Stimulated activated memory B cell treated with anti-CD40 and anti-IgM and Interleukin-4, amounts not matched to agents 10 μg/mL and 1 μg/mL and 100 μg/mL, for 72 hours (primary cell): ENCODE measurements at regions not wholly inside any gene's neighbourhood (a gene's known extent, or its start where the extent isn't known, plus 50 kb on each side); places are given as distances from the start of the nearest gene placed in this dataset.
"Not testable (repeated sequence)": the region's sequence is repeated elsewhere in the genome, so short reads cannot be mapped to it uniquely, and the experiment has no call there.

Experiments
- ATAC-seq: fragments of 150-1000 bp; cut with Tn5 transposase; 2 replicates; pipeline ENCODE4 v1.10.0; 2021
- H3K27ac Mint-ChIP-seq: one replicate; pipeline ENCODE4 v1.8.0; 2022; ENCODE audit warnings: mild to moderate bottlenecking, mixed read lengths
- H3K27me3 Mint-ChIP-seq: one replicate; pipeline ENCODE4 v1.8.0; 2022; ENCODE audit warnings: mixed read lengths
- H3K36me3 Mint-ChIP-seq: one replicate; pipeline ENCODE4 v1.8.0; 2022; ENCODE audit warnings: mixed read lengths
- H3K4me1 Mint-ChIP-seq: one replicate; pipeline ENCODE4 v1.8.0; 2022; ENCODE audit warnings: mixed read lengths
- H3K4me3 Mint-ChIP-seq: one replicate; pipeline ENCODE4 v1.8.0; 2022; ENCODE audit warnings: mild to moderate bottlenecking, moderate library complexity, mixed read lengths
- H3K9me3 Mint-ChIP-seq: one replicate; pipeline ENCODE4 v1.8.0; 2022; ENCODE audit warnings: mixed read lengths

DNA sequence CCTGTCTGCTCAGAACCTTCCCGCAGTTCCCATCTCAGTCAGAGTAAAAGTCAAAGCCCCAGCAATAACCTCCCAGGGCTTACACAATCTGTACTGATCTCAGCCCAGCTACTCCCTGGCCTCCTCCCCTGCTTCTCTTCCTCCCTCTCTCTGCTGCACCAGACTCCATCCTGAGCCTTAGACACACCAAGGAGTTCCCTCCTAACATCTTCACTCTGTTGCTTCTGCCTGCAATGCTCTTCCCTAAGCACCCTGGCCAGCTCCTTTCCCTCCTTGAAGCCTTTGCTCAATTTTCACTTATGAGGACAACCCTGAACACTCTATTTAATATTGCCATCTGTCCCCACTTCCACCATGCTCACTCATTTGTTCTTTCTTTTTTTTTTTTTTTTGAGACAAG, 173.7 kb upstream of the POTED start:
- H3K4me3 Mint-ChIP-seq, H3K27ac Mint-ChIP-seq, H3K36me3 Mint-ChIP-seq, H3K4me1 Mint-ChIP-seq, H3K27me3 Mint-ChIP-seq, H3K9me3 Mint-ChIP-seq: not testable (repeated sequence)
- ATAC-seq: peak; percentile 28

DNA sequence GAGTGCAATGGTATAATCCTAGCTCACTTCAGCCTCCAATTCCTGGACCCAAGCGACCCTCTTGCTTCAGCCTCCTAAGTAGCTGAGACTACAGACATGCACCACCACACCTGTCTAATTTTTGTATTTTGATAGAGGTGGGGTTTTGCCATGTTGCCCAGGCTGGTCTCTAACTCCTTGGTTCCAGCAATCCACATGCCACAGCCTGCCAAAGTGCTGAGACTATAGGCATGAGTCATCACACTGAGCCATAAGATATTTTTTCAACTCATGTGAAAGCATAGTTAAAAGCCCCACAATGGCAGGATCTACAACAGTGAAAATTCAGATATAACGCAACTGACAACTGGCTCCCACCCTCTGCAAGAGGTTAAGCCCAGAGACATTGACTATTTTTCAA, 161.8 kb upstream of the POTED start:
- H3K4me1 Mint-ChIP-seq, H3K27ac Mint-ChIP-seq, ATAC-seq, H3K4me3 Mint-ChIP-seq, H3K27me3 Mint-ChIP-seq, H3K36me3 Mint-ChIP-seq, H3K9me3 Mint-ChIP-seq: not testable (repeated sequence)

DNA sequence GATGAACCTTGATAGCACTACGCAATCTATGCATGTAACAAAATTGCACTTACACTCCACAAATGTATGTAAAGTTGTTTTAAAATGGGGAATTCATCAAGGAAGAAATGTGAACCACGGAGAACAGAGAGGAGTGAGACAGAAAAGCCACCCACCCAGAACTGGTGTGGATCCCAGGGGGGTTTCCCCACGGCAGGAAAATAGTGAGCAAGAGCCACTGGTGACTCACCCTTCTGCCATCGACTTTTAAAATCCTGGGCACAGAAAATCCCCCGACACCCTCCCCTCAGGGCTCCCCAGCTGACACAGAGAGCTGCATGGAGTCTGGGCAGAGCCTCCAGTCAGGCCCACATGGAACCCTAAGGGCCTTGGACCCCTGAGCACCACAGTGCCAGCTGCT, 146.0 kb upstream of the POTED start:
- not testable (repeated sequence) for H3K27me3 Mint-ChIP-seq, H3K27ac Mint-ChIP-seq, H3K9me3 Mint-ChIP-seq, H3K36me3 Mint-ChIP-seq, H3K4me1 Mint-ChIP-seq, ATAC-seq, H3K4me3 Mint-ChIP-seq
